ENCODE measurements at regions not wholly inside any gene's neighbourhood (a gene's known extent, or its start where the extent isn't known, plus 50 kb on each side); places are given as distances from the start of the nearest gene placed in this dataset.
"Not testable (repeated sequence)": the region's sequence is repeated elsewhere in the genome, so short reads cannot be mapped to it uniquely, and the experiment has no call there.

DNA sequence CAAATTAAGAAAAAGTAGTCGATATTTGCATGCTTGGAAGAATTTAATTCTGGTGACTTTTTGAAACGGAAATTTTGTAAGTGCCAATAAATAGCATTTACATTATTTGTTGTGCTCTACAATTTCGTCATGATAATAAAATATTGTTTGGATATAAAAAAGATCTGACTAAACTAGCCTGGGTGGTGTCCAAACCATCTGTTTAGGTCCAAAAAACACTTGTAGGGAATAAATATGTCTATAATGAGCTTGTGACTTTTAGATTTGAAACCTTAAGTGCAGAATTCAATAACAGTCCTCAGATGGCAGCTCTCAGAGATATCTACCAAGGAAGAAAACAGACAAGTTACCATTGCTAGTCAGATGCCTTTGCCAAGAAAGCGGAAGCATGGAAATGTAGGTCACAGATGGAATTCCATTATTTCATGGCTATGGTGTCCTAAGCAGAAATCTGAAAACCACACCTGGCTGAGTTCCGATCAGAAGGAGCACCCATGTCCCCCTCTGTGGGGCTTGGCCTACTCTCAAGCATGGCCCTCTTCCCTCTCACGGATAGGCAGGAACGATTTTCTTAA, 731.1 kb downstream of the RNF144A start:
- TF ChIP-seq CTCF (IDR thresholded peaks at IDR 0.05; ENCODE audit: control extremely low read depth, extremely low read depth, low read depth, missing control alignments) = no peak
- POLR2A ChIA-PET = no interaction called here
- CTCF ChIA-PET = no interaction called here
- DNase-seq (ENCODE audit: extremely low spot score) = no peak

DNA sequence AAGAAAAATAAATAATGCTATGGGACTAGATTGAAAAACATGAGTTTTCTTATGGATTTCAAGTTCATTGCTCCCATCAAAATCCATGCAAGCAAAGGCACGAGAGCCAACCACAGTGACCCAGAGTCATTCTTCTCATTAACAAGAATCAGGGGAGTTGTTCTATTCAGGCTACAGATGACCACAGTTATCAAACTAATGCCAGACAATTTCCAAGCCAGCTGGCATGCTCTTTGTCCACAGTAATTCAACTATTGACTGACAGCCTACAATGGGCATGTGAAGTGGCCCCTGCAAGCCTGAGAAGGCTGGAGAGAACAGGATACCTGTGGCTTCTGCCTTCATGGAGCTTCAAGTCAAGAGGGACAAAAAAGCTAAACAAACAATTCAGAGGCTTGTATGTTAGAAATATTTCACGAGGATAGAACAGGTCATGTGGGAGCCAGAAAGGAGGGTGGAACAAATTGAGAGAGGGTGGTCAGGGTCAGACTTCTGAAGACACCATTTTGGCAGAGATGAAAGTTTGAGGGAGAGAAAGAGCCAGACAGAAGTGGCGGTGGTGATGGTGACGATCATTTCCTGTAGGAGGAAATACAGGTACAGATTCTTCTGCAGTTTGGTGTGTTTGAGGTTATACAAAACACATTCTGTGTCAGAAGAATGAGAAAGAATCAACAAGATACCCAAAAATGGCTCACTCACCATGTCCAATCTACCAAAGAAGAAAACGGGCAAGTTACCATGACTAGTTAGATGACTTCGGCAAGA, 732.4 kb downstream of the RNF144A start:
- DNase-seq (ENCODE audit: extremely low spot score) = no peak
- ChIA-PET POLR2A (no interaction called here), CTCF (interaction anchor here (0.9 kb wide), 1 partner anchor 22 kb away, joined by 3 read pairs; no protein-coding TSS in a partner anchor)
- TF ChIP-seq CTCF (IDR thresholded peaks at IDR 0.05; ENCODE audit: control extremely low read depth, extremely low read depth, low read depth, missing control alignments) = no peak

DNA sequence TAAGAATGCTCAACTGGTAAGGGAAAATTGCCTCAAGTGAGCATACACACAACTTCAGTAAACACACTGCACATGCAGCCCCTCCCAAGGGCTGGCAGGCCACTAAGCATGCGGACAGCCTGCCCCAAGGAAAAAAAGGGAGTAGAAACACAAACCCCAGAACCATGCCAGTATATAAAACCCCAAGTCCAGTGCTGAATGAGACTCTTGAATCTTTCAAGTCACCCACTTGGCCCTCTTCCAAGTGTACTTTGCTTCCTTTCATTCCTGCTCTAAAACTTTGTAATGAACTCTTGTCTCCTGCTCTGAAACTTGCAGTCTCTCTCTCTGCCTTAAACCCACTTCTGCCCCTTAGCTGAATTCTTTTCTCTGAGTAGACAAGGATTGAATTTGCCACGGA, 736.4 kb downstream of the RNF144A start:
- ChIA-PET CTCF (no interaction called here), POLR2A (no interaction called here)
- TF ChIP-seq CTCF (IDR thresholded peaks at IDR 0.05; ENCODE audit: control extremely low read depth, extremely low read depth, low read depth, missing control alignments) = no peak
- no peak for DNase-seq (ENCODE audit: extremely low spot score)

DNA sequence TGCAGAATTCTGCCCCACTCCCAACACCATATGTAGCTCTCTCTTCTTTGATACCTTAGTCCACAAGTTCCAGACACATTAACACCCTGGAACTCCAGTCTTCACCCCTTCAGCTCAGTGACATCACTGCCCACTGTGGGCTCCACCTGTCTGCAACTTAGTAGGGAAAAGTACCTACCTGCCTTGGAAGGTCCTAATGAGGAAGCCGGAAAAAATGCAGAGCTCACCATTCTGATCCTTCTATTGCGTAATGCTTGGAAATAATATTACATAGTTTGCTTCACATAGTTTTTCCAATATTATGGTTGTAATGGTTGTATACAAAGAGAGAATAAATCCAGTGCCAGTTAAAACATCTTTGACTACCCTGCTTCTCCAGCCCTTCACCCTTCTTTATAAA, 738.4 kb downstream of the RNF144A start:
- ChIA-PET POLR2A (no interaction called here), CTCF (interaction anchor here (1.5 kb wide), 1 partner anchor 228 kb away, joined by 3 read pairs; no protein-coding TSS in a partner anchor)
- no peak for DNase-seq (ENCODE audit: extremely low spot score)
- no peak for TF ChIP-seq CTCF (IDR thresholded peaks at IDR 0.05; ENCODE audit: control extremely low read depth, extremely low read depth, low read depth, missing control alignments)

- CTCF ChIA-PET = interaction anchor here (2.1 kb wide), 1 partner anchor 14 kb away, joined by 7 read pairs; no protein-coding TSS in a partner anchor
- POLR2A ChIA-PET = not testable (repeated sequence)
These were observed 740.3 kb downstream of the RNF144A start for GRCh38 chr2:7657526-7657925.

DNA sequence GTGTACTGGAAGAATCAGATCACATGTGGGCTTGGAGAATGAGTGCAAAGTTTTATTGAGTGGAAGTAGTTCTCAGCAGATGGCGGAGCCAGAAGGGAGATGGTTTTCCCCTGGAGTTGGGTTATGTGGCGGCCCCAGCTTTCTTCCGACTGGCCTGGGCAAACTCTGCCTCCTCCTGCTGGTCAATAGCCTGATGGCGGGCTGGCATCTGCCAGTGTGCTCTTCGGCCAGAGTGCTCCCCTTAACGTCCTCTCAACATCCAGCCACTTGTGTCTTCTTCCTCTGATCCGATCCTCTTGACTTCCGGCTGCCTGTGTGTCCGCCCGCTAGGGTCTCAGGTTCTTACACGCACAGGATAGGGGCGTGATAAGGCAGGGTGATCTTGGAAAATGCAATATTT, 741.3 kb downstream of the RNF144A start:
- POLR2A ChIA-PET = no interaction called here
- TF ChIP-seq CTCF (IDR thresholded peaks at IDR 0.05; ENCODE audit: control extremely low read depth, extremely low read depth, low read depth, missing control alignments) = no peak
- CTCF ChIA-PET = interaction anchor here (2.1 kb wide), 1 partner anchor 13 kb away, joined by 7 read pairs; no protein-coding TSS in a partner anchor
- no peak for DNase-seq (ENCODE audit: extremely low spot score)

More at GRCh38 chr2:7657526-7657925, 740.3 kb downstream of the RNF144A start:
- DNase-seq (ENCODE audit: extremely low spot score) = not testable (repeated sequence)

- no peak for DNase-seq (ENCODE audit: extremely low spot score)
- CTCF ChIA-PET = interaction anchor here (1.1 to 2.6 kb wide), 2 partner anchors 11 to 23 kb away, joined by 3 to 9 read pairs; no protein-coding TSS in a partner anchor
- POLR2A ChIA-PET = no interaction called here
- no peak for TF ChIP-seq CTCF (IDR thresholded peaks at IDR 0.05; ENCODE audit: control extremely low read depth, extremely low read depth, low read depth, missing control alignments)
These were observed 743.6 kb downstream of the RNF144A start for GRCh38 chr2:7660816-7661215.
